OCI-M2 (cell line): ENCODE measurements at regions not wholly inside any gene's neighbourhood (a gene's known extent, or its start where the extent isn't known, plus 50 kb on each side); places are given as distances from the start of the nearest gene placed in this dataset.
"Not testable (repeated sequence)": the region's sequence is repeated elsewhere in the genome, so short reads cannot be mapped to it uniquely, and the experiment has no call there.

Experiments
- DNase-seq: peaks from one replicate; lab custom pipeline; 2025; ENCODE audit not compliant: unreplicated experiment; lab: John Stamatoyannopoulos, UW

- no peak for DNase-seq
Observed at GRCh38 chr7:113176836-113177235, 58.5 kb upstream of the SMIM30 start.

GRCh38 chr7:113176180-113176579, 57.8 kb upstream of the SMIM30 start:
- not testable (repeated sequence) for DNase-seq

DNA sequence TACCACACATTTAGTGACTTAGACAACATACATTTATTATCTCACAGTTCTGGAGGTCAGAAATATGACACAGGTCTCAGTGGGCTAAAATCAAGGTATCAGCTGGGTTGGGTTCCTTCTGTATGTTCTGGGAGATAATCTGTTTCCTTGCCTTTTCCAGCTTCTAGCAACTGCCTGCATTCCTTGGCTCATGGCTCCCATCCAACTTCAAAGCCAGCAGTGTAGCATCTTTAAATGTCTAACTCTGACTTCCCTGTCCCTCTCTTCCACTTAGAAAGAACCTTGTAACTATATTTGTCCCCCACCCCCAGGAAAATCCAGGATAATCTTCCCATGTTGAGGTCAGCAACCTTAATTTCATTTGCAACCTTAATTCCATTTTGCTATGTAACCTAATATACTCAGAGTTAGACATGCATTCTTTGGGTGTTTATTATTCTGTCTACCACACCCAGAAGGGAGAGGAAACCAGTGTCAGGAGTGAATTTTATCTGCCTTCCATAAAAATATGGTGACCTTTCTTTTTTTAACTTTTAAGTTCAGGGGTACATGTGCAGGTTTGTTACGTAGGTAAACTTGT, 57.3 kb upstream of the SMIM30 start:
- no peak for DNase-seq

- no peak for DNase-seq
Observed at GRCh38 chr7:113172726-113173125, 54.4 kb upstream of the SMIM30 start.

- no peak for DNase-seq
Observed at GRCh38 chr7:113170591-113170990, 52.2 kb upstream of the SMIM30 start.
